Breast epithelium (tissue), 3 donors: ENCODE measurements at regions not wholly inside any gene's neighbourhood (a gene's known extent, or its start where the extent isn't known, plus 50 kb on each side); places are given as distances from the start of the nearest gene placed in this dataset.

Experiments used
- CTCF ChIP-seq, 3 donors: fragments of 450-650 bp; IDR thresholded peaks; one replicate each; pipeline ENCODE4 v1.5.1; 2016 to 2017; ENCODE audit warnings: antibody characterized with exemption in 3 of 3, mild to moderate bottlenecking in 3 of 3, moderate library complexity in 3 of 3
- POLR2AphosphoS5 ChIP-seq, 3 donors: sonication (generic); formaldehyde crosslinking; IDR thresholded peaks; one replicate each; pipeline ENCODE4 v1.6.1; 2017; ENCODE audit warnings: antibody characterized with exemption in 3 of 3

- no peak for TF ChIP-seq CTCF (IDR thresholded peaks at IDR 0.05)
- TF ChIP-seq POLR2AphosphoS5 (IDR thresholded peaks at IDR 0.05), result no peak
Observed at GRCh38 chr4:44016570-44017421, 431.8 kb downstream of the KCTD8 start.
